ENCODE measurements at regions not wholly inside any gene's neighbourhood (a gene's known extent, or its start where the extent isn't known, plus 50 kb on each side); places are given as distances from the start of the nearest gene placed in this dataset.
A peak's percentile ranks its signal among the peaks of the same experiment; 100 is the strongest.

DNA sequence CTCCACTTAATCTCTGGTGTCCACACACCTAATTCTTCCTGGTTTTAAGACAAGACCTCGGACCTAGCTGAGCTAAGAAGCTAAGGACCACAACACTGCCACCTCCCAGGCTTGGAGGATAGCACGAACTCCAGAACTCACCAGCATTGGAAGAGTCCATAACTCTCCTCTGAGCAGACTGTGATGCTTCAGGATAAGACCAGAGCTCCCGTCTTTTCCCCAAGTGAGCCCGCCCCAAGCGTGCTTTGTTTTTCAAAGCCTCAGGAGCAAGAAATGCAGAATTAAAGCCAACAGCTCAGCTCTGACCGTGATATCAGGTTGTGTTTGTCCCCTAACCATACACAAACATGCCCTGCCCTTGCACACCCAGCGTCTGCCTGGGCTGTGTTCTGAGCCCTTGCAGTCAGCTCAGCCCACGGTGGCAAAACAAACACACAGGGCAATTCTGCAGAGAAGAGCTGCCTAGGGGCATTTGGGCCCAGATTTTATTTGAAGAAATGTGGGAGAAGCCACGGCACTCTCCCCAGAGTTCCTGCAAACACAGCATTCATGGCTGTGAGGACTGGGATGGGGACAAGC lies 145.4 kb downstream of the WDR11 start:
- peak; percentile 43 for ATAC-seq
- DNase-seq = no peak
- Histone ChIP-seq H3K9me3 (no peaks in the 10 kb centered on the region), H3K4me1 (no peaks in the 10 kb centered on the region), H3K27ac (no peak overlapping the region), H3K4me3 (no peak overlapping the region), H3K36me3 (no peaks in the 10 kb centered on the region), H3K27me3 (no peaks in the 10 kb centered on the region)
- intact Hi-C loops (cut with DNase I) = no loop called here
- TF ChIP-seq, protein P1, sequence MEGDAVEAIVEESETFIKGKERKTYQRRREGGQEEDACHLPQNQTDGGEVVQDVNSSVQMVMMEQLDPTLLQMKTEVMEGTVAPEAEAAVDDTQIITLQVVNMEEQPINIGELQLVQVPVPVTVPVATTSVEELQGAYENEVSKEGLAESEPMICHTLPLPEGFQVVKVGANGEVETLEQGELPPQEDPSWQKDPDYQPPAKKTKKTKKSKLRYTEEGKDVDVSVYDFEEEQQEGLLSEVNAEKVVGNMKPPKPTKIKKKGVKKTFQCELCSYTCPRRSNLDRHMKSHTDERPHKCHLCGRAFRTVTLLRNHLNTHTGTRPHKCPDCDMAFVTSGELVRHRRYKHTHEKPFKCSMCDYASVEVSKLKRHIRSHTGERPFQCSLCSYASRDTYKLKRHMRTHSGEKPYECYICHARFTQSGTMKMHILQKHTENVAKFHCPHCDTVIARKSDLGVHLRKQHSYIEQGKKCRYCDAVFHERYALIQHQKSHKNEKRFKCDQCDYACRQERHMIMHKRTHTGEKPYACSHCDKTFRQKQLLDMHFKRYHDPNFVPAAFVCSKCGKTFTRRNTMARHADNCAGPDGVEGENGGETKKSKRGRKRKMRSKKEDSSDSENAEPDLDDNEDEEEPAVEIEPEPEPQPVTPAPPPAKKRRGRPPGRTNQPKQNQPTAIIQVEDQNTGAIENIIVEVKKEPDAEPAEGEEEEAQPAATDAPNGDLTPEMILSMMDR (IDR thresholded peaks at IDR 0.05) = no peak

DNA sequence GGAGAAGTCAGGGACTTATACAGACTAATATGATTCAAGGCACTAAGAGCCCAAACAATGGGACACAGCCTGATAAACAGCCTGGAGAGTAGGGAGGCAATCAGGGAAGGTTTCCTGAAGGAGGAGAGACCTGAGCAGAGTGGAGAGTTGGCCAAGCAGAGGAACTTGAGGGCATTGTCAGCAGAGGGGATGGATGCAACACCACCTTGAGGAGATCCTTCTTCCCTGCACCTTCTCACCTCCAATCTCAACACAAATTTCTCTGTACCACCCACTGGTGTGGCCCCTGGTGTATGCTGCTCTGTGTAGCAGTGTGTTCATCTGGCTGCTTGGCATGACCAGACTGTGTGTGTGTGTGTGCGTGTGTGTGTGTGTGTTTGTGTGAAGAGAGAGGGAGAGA lies 146.2 kb downstream of the WDR11 start:
- Histone ChIP-seq H3K27ac (no peak overlapping the region), H3K36me3 (no peaks in the 10 kb centered on the region), H3K9me3 (no peaks in the 10 kb centered on the region), H3K4me3 (no peak overlapping the region), H3K27me3 (no peaks in the 10 kb centered on the region), H3K4me1 (no peaks in the 10 kb centered on the region)
- intact Hi-C loops (cut with DNase I) = no loop called here
- TF ChIP-seq, protein P1 (IDR thresholded peaks at IDR 0.05) = no peak
- DNase-seq = no peak
- ATAC-seq = peak; percentile 15

DNA sequence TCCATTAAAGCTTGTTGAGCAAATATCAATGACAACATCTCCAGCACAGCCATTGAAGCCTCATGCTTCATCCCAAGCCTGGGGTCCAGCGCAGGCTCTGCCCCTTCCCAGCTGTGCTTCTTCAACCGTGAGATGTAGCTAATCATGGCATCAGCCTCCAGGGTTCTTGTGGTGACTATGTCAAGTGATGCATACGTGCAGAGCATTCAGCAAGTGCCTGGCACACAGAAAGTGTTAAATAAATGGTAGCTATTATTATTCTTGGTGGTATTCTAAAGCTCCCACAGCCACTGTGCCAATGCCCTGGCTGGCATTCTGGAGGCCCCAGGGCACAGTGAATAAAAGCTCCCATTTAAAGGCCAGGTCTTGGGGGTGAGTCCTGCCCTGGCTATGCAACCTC lies 146.6 kb downstream of the WDR11 start:
- Histone ChIP-seq H3K4me1 (no peaks in the 10 kb centered on the region), H3K4me3 (no peak overlapping the region), H3K9me3 (no peaks in the 10 kb centered on the region), H3K36me3 (no peaks in the 10 kb centered on the region), H3K27ac (no peak overlapping the region), H3K27me3 (no peaks in the 10 kb centered on the region)
- no peak for ATAC-seq
- intact Hi-C loops (cut with DNase I) = no loop called here
- no peak for DNase-seq
- TF ChIP-seq, protein P1 (IDR thresholded peaks at IDR 0.05) = no peak

DNA sequence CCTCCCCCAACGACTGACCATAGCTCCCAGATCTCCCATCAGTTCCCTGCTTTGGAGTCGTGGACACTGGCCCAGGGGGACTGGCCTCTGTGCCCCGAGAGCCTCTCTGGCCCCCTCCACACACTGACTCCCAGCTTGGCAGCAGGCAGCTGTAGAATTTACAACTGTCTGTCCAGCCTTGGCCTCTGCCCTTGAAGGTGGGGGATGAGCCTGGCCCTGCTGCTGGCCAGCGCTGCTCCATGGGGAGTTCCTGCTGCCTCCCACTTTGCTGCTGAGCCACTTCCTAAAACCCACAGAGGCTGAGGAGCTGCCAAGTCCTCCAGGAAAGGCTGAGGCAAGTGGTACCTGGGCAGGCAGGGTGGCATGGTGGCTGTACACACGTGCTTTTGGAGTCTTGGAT lies 147.1 kb downstream of the WDR11 start:
- H3K27ac ChIP-seq = no peak overlapping the region
- H3K9me3 ChIP-seq = no peaks in the 10 kb centered on the region
- no peak for ATAC-seq
- no peak for DNase-seq
- intact Hi-C loops (cut with DNase I) = no loop called here
- no peaks in the 10 kb centered on the region for H3K36me3 ChIP-seq
- H3K4me1 ChIP-seq = no peaks in the 10 kb centered on the region
- TF ChIP-seq, protein P1 (IDR thresholded peaks at IDR 0.05) = no peak
- no peak overlapping the region for H3K4me3 ChIP-seq
- no peaks in the 10 kb centered on the region for H3K27me3 ChIP-seq

DNA sequence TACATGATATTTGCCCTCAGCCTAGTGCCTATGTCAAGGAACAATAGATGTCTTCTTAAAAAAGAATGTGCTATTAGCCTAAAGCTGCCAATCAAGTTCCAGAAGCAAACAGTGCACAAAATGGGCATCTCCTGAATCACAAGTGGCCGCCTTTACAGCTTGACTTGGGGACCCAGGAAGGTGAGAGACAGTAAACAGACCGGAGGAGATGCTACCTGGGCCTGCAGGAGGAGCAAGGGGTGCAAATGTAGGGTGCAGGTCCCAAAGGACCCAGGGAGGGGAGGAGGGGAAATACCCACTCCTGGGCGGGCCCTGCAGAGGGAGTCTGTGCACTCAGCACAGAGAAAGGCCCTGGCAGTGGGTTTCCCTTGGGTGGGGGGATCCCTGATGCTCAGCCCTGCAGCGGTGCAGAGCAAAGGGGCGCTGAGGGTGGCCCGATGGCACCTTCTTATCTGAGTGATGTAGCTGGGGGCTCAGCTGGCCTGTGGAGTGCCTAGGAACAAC lies 147.7 kb downstream of the WDR11 start:
- H3K27ac ChIP-seq = no peak overlapping the region
- no peaks in the 10 kb centered on the region for H3K4me1 ChIP-seq
- TF ChIP-seq, protein P1 (IDR thresholded peaks at IDR 0.05) = no peak
- H3K27me3 ChIP-seq = no peaks in the 10 kb centered on the region
- intact Hi-C loops (cut with DNase I) = no loop called here
- no peaks in the 10 kb centered on the region for H3K9me3 ChIP-seq
- ATAC-seq (no peak), DNase-seq (no peak)
- no peaks in the 10 kb centered on the region for H3K36me3 ChIP-seq
- no peak overlapping the region for H3K4me3 ChIP-seq

DNA sequence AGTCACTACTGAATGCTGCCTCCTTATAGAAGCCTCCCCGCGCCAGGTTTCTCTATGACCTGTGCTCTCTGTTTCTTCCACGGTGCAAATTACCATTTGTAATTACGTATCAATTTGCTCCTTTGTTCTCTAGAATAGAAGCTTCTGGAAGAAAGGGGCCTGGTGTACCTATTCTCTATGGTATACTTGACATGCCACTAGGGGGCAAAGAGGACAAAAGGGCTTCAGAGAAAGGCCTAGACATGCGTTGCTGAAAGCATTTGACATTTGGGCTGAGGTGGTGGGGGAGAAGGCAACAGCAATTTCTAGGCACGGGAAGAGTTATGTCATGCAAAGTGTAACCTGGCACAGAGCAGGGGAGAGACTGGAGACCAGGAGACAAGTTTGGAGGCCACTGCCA lies 148.7 kb downstream of the WDR11 start:
- DNase-seq (no peak), ATAC-seq (no peak)
- Histone ChIP-seq H3K4me1 (no peaks in the 10 kb centered on the region), H3K9me3 (no peaks in the 10 kb centered on the region), H3K4me3 (no peak overlapping the region), H3K27me3 (no peaks in the 10 kb centered on the region), H3K27ac (no peak overlapping the region), H3K36me3 (no peaks in the 10 kb centered on the region)
- TF ChIP-seq, protein P1 (IDR thresholded peaks at IDR 0.05) = no peak
- intact Hi-C loops (cut with DNase I) = no loop called here

All from upper lobe of right lung (tissue), 1 donor.